NCI-H446 treated with DMSO at 0.1 percent for 48 hours (cell line): ENCODE measurements at regions not wholly inside any gene's neighbourhood (a gene's known extent, or its start where the extent isn't known, plus 50 kb on each side); places are given as distances from the start of the nearest gene placed in this dataset.
A peak's percentile ranks its signal among the peaks of the same experiment; 100 is the strongest.

ENCODE experiments used
- DNase-seq: peaks from one replicate; lab custom pipeline; 2025; lab: John Stamatoyannopoulos, UW

GRCh38 chr10:25661632-25662031 lies 272.4 kb upstream of the MYO3A start:
- DNase-seq, result peak; percentile 78

DNA sequence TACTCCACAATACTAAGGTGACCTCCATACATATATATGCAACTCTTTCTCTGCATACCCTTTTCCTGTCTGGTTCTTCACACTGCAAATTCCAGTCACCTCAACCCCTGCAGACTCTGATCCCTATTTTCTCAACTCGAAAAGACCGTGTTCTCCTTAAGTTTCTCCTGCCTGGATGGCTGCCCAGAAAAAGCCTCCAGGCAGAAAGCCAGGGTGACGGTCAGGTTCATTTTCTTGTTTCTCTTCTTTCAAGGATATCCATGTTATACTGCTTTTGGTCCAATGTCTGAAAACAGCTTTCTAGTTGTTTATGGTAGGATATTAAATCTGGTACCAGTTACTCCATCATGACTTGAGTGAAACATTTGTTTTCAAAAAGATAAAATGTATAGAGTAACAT lies 267.8 kb upstream of the MYO3A start:
- no peak for DNase-seq

GRCh38 chr10:25675204-25675603 lies 258.8 kb upstream of the MYO3A start:
- DNase-seq, result no peak

DNA sequence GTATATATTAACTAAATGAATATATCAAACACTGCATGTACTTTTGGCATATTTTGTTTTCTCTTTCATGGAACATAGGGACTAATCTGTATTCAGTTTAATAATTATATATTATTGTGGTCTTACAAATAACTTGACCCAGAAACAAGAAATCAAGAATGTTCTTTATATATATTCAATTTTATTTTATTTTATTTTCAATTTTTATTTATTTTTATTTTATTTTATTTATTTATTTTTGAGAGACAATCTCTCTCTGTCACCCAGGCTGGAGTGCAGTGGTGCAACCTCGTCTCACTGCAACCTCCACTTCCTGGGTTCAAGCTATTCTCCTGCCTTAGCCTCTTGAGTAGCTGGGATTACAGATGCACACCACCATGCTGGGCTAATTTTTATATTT lies 258.4 kb upstream of the MYO3A start:
- DNase-seq, result no peak

GRCh38 chr10:25678220-25678619 lies 255.8 kb upstream of the MYO3A start:
- no peak for DNase-seq

GRCh38 chr10:25678666-25679065 lies 255.4 kb upstream of the MYO3A start:
- DNase-seq, result no peak

GRCh38 chr10:25682203-25682851 lies 251.7 kb upstream of the MYO3A start:
- DNase-seq, result no peak

DNA sequence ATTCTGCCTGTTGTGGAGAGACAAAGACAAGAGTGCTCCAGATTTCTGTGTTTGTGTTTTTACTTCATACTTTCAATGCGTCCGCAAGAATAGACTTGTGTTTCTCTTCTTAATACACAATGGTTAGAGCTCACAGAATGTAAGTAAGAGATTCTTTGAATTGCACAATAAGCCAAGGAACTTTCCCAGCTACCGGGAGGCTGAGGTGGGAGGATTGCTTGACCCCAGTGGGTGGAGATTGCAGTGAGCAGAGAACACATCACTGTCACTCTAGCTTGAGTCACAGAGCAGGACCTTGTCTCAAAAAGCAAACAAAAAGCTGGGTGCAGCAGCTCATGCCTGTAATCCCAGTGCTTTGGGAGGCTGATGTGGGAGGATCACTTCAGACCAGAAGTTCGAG lies 250.7 kb upstream of the MYO3A start:
- DNase-seq, result no peak

GRCh38 chr10:25687521-25687920 lies 246.5 kb upstream of the MYO3A start:
- DNase-seq, result no peak

GRCh38 chr10:25689346-25690100 lies 244.5 kb upstream of the MYO3A start:
- no peak for DNase-seq

DNA sequence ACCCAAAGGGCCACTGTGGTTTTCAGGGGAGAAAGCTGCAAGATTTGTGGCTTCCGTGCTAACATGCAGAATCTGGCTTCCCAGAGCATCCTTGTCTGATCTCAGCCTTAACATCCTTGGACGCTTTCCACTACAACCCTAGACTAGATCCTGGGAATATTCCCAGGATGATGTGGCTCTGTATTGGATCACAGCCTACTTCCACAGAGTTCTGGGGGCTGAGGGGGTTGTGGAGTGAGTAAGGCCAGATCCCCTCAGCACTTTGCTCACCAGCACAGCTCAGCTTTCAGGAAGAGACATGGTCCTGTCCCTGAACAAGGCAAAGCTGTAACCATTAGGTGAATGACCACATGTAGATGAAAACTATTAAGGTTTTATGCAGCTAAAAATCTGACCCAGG lies 241.3 kb upstream of the MYO3A start:
- DNase-seq, result no peak

GRCh38 chr10:25694206-25694933 lies 239.7 kb upstream of the MYO3A start:
- no peak for DNase-seq

DNA sequence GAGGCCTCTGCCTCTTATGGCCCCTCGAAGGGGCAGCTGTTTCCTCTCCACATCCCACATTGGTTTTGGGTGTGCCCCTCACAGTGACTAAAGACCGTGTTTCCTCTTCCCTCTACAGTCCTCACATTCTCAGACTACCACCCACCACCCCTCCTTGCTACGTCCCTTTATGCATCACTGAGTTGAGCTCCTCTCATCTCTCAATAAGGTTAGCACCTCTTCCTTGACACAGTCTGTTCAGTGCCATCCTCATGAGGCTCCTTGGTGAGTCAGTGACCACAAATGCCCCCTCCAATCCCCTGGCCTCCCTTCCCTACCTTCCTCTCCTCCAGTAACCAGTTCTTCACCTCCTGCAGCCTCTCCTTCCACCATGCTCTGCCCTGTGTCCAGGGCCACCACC lies 239.1 kb upstream of the MYO3A start:
- no peak for DNase-seq

- no peak for DNase-seq
Measured at GRCh38 chr10:25695586-25695985, 238.4 kb upstream of the MYO3A start.

- DNase-seq, result no peak
Measured at GRCh38 chr10:25696013-25696708, 237.9 kb upstream of the MYO3A start.

DNA sequence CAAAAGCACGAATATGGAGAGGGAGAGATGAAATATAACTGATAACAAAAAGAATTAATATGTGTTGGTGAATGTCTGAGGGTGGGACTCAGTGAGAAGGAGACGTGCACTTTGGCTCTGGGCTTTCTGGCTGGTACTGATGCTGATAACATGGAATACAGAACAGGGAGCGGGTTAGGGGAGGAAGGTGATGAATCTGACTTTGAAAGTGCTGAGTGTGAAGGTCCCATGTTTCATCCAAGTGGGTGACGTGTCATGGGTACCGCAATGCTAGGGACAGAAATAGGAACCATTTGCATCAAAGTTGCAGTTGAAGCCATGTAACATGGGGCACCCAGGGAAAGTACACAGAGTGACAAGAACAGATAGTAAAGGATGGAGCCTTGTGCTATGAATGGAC lies 236.6 kb upstream of the MYO3A start:
- DNase-seq, result no peak

- no peak for DNase-seq
Measured at GRCh38 chr10:25698638-25699037, 235.4 kb upstream of the MYO3A start.

- no peak for DNase-seq
Measured at GRCh38 chr10:25699631-25700030, 234.4 kb upstream of the MYO3A start.

DNA sequence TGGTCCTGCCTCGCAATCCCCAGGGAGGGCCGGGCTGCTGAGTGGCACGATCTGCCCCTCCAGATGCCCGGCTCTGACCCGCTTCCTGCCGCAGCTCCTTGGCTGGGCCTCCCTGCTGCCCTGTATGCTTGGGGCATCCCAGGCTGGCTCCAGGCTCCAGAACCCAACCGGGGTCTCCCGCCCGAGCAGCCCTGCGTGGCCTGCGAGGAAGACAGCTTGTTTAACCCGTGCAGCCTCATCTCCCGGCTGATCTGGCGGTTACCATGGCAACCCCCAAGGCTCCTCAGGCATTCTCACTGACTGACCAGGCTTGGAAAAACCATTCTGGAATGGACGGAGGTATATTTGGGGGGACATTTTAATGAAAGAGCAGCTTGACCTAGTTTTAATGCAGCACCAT lies 232.4 kb upstream of the MYO3A start:
- DNase-seq, result no peak

- DNase-seq, result no peak
Measured at GRCh38 chr10:25704622-25705021, 229.4 kb upstream of the MYO3A start.

- no peak for DNase-seq
Measured at GRCh38 chr10:25707572-25707971, 226.5 kb upstream of the MYO3A start.

GRCh38 chr10:25707976-25708671 lies 225.9 kb upstream of the MYO3A start:
- DNase-seq, result no peak
